Endothelial cell of umbilical vein (primary cell): ENCODE measurements at regions not wholly inside any gene's neighbourhood (a gene's known extent, or its start where the extent isn't known, plus 50 kb on each side); places are given as distances from the start of the nearest gene placed in this dataset.

Experiments
- BruUV-seq: library from RNA; stranded (reverse); fragments of 400-500 nt; replicated peaks from 2 replicates; lab custom pipeline; 2021; lab: Mats Ljungman, UMichigan
- CTCF ChIA-PET: fragments of 300-600, 350-600 bp; sonication (Branson Sonifier 250); formaldehyde crosslinking; loops from one replicate; lab custom pipeline; 2021; ENCODE audit warnings: antibody characterized with exemption, inconsistent platforms; lab: Charles Lee
- POLR2A ChIA-PET: fragments of 300-600, 350-600 bp; sonication (Branson Sonifier 250); formaldehyde crosslinking; loops from one replicate; lab custom pipeline; 2021; ENCODE audit warnings: antibody characterized with exemption, inconsistent platforms; lab: Charles Lee
- DNase-seq: peaks from one replicate; pipeline ENCODE4 v3.0.0-alpha.2; 2011; ENCODE audit warnings: low read depth, low spot score
- FAIRE-seq: peaks from 2 replicates; lab custom pipeline; 2011; peaks lifted over from hg19 to GRCh38; lab: Jason Lieb, UNC
- H2AFZ ChIP-seq: 2 replicates; pipeline ENCODE4 v1.6.0; 2012; ENCODE audit warnings: low read depth, low read length, control low read depth, inconsistent platforms
- H3K27ac ChIP-seq: 2 replicates; pipeline ENCODE4 v1.5.1; 2011; ENCODE audit warnings: low read depth, mild to moderate bottlenecking, control low read depth, low read length, moderate library complexity; ENCODE audit not compliant: insufficient read depth
- H3K27me3 ChIP-seq, 2 experiments: 2 replicates each; pipeline versions ENCODE4 v1.6.0 to v1.6.1; 2011; ENCODE audit warnings: low read length in 2 of 2, mixed read lengths in 1 of 2; ENCODE audit not compliant: control insufficient read depth in 2 of 2, insufficient read depth in 2 of 2
- H3K36me3 ChIP-seq, 2 experiments: 2 replicates in 1 of 2; 3 replicates in 1 of 2; pipeline ENCODE4 v1.5.1; 2011; ENCODE audit warnings: low read length in 2 of 2, mild to moderate bottlenecking in 1 of 2, moderate library complexity in 1 of 2; ENCODE audit not compliant: control insufficient read depth in 2 of 2, insufficient read depth in 2 of 2; ENCODE audit errors: extremely low read depth in 1 of 2
- H3K4me1 ChIP-seq: 3 replicates; pipeline ENCODE4 v1.5.1; 2011; ENCODE audit warnings: mild to moderate bottlenecking, low read length; ENCODE audit not compliant: control insufficient read depth, insufficient read depth; ENCODE audit errors: extremely low read depth
- H3K4me2 ChIP-seq: 2 replicates; pipeline ENCODE4 v1.6.1; 2011; ENCODE audit warnings: low read length, control low read depth, mixed read lengths; ENCODE audit not compliant: insufficient read depth
- H3K4me3 ChIP-seq, 3 experiments: fragments of 200-600 bp in 1 of 3; sonication (generic), shearing (Covaris generic) in 1 of 3; replicated peaks in 1 of 3; 2 replicates each; pipeline ENCODE4 v1.5.1; 2011 to 2016; ENCODE audit warnings: control low read depth in 3 of 3, low read length in 3 of 3, mild to moderate bottlenecking in 2 of 3, inconsistent platforms in 1 of 3, low read depth in 1 of 3, moderate library complexity in 1 of 3; ENCODE audit not compliant: insufficient read depth in 1 of 3
- H3K79me2 ChIP-seq: 2 replicates; pipeline ENCODE4 v1.6.0; 2012; ENCODE audit warnings: low read length, inconsistent platforms; ENCODE audit not compliant: control insufficient read depth, insufficient read depth
- H3K9ac ChIP-seq: replicated peaks from 2 replicates; pipeline ENCODE3; 2011; ENCODE audit warnings: low read length, control low read depth; ENCODE audit not compliant: insufficient read depth; ENCODE audit errors: extremely low read depth
- H3K9me1 ChIP-seq: replicated peaks from 3 replicates; pipeline ENCODE4 v1.6.0; 2011; ENCODE audit warnings: mild to moderate bottlenecking, low read length; ENCODE audit not compliant: control insufficient read depth, insufficient read depth; ENCODE audit errors: extremely low read depth
- H3K9me3 ChIP-seq: replicated peaks from 2 replicates; pipeline ENCODE4 v1.5.1; 2012; ENCODE audit warnings: low read length, inconsistent platforms; ENCODE audit not compliant: control insufficient read depth, insufficient read depth
- H4K20me1 ChIP-seq: replicated peaks from 2 replicates; pipeline ENCODE3; 2011; ENCODE audit warnings: mild to moderate bottlenecking, low read length; ENCODE audit not compliant: control insufficient read depth, insufficient read depth; ENCODE audit errors: extremely low read depth
- CTCF ChIP-seq, 2 donors: IDR thresholded peaks; 1 replicate in 1 of 2; 2 replicates in 1 of 2; pipeline ENCODE4 v1.5.1; 2011; ENCODE audit warnings: low read length in 2 of 2, mild to moderate bottlenecking in 2 of 2, moderate library complexity in 2 of 2, control low read depth in 1 of 2, inconsistent platforms in 1 of 2, low read depth in 1 of 2; ENCODE audit not compliant: insufficient read depth in 1 of 2; ENCODE audit errors: extremely low read depth in 1 of 2
- EZH2 ChIP-seq: IDR thresholded peaks from 2 replicates; pipeline ENCODE4 v1.6.1; 2012; ENCODE audit warnings: borderline replicate concordance, low read depth, mild to moderate bottlenecking, moderate library complexity, low read length, inconsistent platforms; ENCODE audit not compliant: severe bottlenecking
- FOS ChIP-seq: IDR thresholded peaks from 2 replicates; pipeline ENCODE4 v1.6.1; 2011; ENCODE audit warnings: mild to moderate bottlenecking, low read length, moderate library complexity, borderline replicate concordance; ENCODE audit not compliant: insufficient read depth
- GATA2 ChIP-seq: IDR thresholded peaks from 2 replicates; pipeline ENCODE4 v1.7.0; 2011; ENCODE audit warnings: low read depth, mild to moderate bottlenecking, moderate library complexity, mixed read lengths, low read length; ENCODE audit not compliant: insufficient read length, insufficient read depth
- MYC ChIP-seq: IDR thresholded peaks from one replicate; pipeline ENCODE4 v1.6.1; 2011; ENCODE audit warnings: mild to moderate bottlenecking, low read depth, low read length
- POLR2A ChIP-seq: IDR thresholded peaks from 2 replicates; pipeline ENCODE4 v1.6.1; 2012; ENCODE audit warnings: low read depth, mild to moderate bottlenecking, control low read depth, low read length
- dilution Hi-C: fragments of 300-500 bp; cut with MboI; formaldehyde crosslinking; loops from one replicate; pipeline ENCODE4 v1.15.0; 2019; ENCODE audit warnings: low sequenced_read_pairs; ENCODE audit not compliant: extremely low pct_ligation_motif_present
- intact Hi-C: fragments of 100-400 bp; cut with micrococcal nuclease; formaldehyde crosslinking; loops from one replicate; pipeline ENCODE4 v1.10.0; 2022

DNA sequence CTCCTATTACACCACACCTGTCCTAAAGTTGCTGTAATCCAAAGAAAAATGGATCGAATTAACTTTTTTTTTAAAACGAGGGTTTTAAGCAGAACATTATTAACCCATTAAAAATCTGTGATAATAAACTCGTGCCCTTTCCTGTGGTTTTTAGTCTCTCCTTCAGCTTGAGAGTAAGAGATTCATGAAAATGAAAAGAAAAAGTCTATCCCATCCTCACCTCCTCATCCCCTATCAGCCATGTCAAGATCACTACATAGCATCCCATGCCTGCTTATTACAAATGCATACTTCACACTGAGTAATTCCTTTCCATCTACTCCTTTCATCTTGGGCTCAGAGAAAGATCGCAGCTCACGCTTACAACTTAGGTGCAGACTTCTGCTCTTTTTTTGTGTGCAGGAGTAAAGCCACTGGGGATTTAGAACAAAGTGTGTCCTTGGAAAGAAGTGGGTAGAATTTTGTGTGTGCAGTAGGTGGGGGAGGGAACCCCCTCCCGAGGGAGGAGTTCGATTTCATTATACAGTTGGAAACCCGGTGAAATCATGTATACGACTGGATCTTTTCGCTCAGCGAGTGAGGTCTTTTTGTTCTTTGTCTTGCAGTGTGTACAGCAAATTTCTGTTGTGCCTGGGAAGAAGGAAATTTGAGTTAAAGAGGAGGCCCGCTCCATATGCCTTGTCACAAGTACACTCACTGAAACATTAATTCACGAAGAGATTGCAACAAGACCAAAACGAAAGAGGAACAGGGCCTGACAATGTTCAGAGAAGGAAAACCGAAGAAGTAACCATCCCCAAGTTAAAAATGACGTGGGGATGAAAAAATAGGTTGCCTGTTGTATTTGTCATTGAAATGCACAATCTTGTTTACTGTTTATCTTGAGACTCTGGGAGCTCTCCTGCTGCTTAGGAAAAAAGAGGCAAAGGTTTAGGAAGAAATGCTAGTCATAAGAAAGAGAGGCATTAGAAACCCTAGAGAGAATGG, 146.5 kb upstream of the ZNF217 start:
- no peak overlapping the region for H3K4me3 ChIP-seq
- H3K36me3 ChIP-seq: no peaks in the 10 kb centered on the region
- no peaks in the 10 kb centered on the region for H3K9me1 ChIP-seq
- ChIA-PET CTCF (interaction anchor here (1.3 to 1.4 kb wide), 2 partner anchors 176 to 200 kb away, joined by 3 to 4 read pairs; no protein-coding TSS in a partner anchor), POLR2A (no interaction called here)
- H2AFZ ChIP-seq: no peak overlapping the region
- no peak for TF ChIP-seq FOS
- TF ChIP-seq POLR2A: no peak
- no peak for TF ChIP-seq EZH2
- intact Hi-C loops (loop anchor here (5.0 kb wide), 3 partner anchors 52 to 148 kb away; partner anchors contain the start of gene ZNF217), dilution Hi-C loops (no loop called here)
- no peaks in the 10 kb centered on the region for H3K9me3 ChIP-seq
- peaks cover 2 to 7% of the 10 kb centered on the region in 2 experiments for H3K27me3 ChIP-seq
- H3K4me2 ChIP-seq: no peak overlapping the region
- H3K27ac ChIP-seq: no peak overlapping the region
- H3K4me1 ChIP-seq: peaks cover 11% of the 10 kb centered on the region
- FAIRE-seq (no peak), DNase-seq (no peak)
- no peak overlapping the region for H3K9ac ChIP-seq
- H3K79me2 ChIP-seq: no peaks in the 10 kb centered on the region
- BruUV-seq: no TSS peak
- H4K20me1 ChIP-seq: no peaks in the 10 kb centered on the region

DNA sequence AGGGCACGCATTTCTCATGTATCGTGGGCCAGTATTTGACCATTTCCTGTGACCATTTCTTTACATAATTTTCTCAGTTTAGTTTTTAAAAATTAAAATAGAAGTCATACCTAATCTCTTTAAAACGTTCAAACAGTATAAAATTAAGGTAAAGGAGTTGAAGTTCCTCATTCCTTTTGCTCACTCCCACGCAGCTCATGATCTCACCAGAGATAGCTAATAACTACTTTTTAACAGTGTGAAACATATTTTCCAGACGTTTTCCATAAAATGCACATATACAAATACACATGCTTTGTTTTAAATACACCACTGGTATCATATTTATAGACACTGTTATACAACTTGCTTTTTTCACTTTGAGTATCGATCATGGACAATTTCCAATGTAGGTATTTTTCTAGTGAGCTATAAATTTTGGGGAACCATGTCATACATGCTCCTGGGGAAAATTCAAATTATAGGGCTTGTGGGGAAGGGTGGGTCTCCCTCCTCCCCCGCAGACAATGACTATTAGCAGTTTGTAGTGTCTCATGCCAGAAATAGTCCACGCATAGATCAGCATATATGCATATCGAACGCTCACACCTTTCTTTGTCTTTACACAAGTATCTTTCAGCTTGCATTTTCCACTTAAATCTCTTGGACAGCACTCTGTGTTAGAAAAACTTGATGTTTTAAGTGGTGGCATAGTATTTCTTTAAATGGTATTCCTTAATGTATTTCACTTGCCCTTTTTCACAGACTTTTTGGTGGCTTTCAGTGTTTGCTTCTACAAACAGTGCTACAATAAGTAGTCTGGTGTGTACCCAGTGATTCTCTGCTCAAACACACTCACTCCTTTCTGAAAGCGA, 145.5 kb upstream of the ZNF217 start:
- intact Hi-C loops: loop anchor here (5.0 kb wide), 3 partner anchors 53 to 147 kb away; partner anchors contain the start of gene ZNF217

More for the DNA sequence above, 145.5 kb upstream of the ZNF217 start:
- ChIA-PET POLR2A (no interaction called here), CTCF (interaction anchor here (0.8 to 1.4 kb wide), 2 partner anchors 14 to 177 kb away, joined by 4 read pairs; no protein-coding TSS in a partner anchor)
- dilution Hi-C loops: no loop called here
- H3K4me2 ChIP-seq: no peak overlapping the region
- H3K79me2 ChIP-seq: no peaks in the 10 kb centered on the region
- FAIRE-seq (no peak), DNase-seq (no peak)
- H3K27me3 ChIP-seq: peaks cover 2 to 7% of the 10 kb centered on the region in 2 experiments
- H3K4me3 ChIP-seq: no peak overlapping the region
- H3K9me1 ChIP-seq: no peaks in the 10 kb centered on the region
- no peak for TF ChIP-seq CTCF (IDR thresholded peaks at IDR 0.05; ENCODE audit: extremely low read depth in 1 of 2, insufficient read depth in 1 of 2, low read depth in 1 of 2, low read length in 2 of 2)
- no peak for TF ChIP-seq MYC
- no peak for TF ChIP-seq GATA2
- no peak for TF ChIP-seq POLR2A
- H3K9ac ChIP-seq: no peak overlapping the region
- H3K9me3 ChIP-seq: no peaks in the 10 kb centered on the region
- no peak overlapping the region for H3K27ac ChIP-seq
- no peaks in the 10 kb centered on the region for H4K20me1 ChIP-seq
- BruUV-seq: no TSS peak
- H2AFZ ChIP-seq: no peak overlapping the region
- H3K4me1 ChIP-seq: peaks cover 11% of the 10 kb centered on the region
- H3K36me3 ChIP-seq: no peaks in the 10 kb centered on the region
